ENCODE measurements at regions not wholly inside any gene's neighbourhood (a gene's known extent, or its start where the extent isn't known, plus 50 kb on each side); places are given as distances from the start of the nearest gene placed in this dataset.

DNA sequence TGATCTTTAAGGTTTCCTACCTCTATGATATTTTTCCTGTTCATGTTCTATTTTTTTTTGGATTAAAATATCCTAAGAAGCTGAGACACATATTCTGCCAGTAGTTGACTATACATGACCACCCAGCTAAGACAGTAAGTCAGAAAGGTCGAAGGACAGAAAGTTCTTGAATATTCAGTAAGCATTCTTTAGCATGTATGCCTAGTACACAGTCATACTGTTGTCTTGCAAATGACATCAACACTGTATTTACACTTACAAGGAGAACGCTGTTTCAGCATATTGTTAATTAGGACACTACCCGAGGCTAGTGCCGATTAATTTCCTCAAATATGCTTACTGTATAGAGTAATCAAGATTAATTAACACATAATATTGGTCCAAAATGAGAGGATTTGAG is 300.6 kb downstream of the STIM2 start:
- no peak for TF ChIP-seq CTCF (IDR thresholded peaks at IDR 0.05)
- TF ChIP-seq POLR2A (IDR thresholded peaks at IDR 0.05) = no peak
